Natural killer cell treated with Interleukin-12 subunit alpha and Interleukin-12 subunit beta and Interleukin-15 and Interleukin-18, amount 100 ng/mL, for 72 hours (primary cell): ENCODE measurements at regions not wholly inside any gene's neighbourhood (a gene's known extent, or its start where the extent isn't known, plus 50 kb on each side); places are given as distances from the start of the nearest gene placed in this dataset.
"Not testable (repeated sequence)": the region's sequence is repeated elsewhere in the genome, so short reads cannot be mapped to it uniquely, and the experiment has no call there.

Experiments used
- ATAC-seq, 2 donors: fragments of 150-1000 bp; cut with Tn5 transposase in 1 of 2; sonication (Bioruptor Pico), chemical (Tn5 transposase) in 1 of 2; 2 replicates each; pipeline ENCODE4 v1.10.0; 2021
- DNase-seq: peaks from one replicate; pipeline ENCODE4 v3.0.0; 2022; ENCODE audit warnings: low spot score
- H3K27ac Mint-ChIP-seq, 2 donors: 1 replicate in 1 of 2; 2 replicates in 1 of 2; pipeline ENCODE4 v1.8.0; 2022; ENCODE audit warnings: mixed read lengths in 2 of 2, mild to moderate bottlenecking in 1 of 2, moderate library complexity in 1 of 2
- H3K27me3 Mint-ChIP-seq, 2 donors: 1 replicate in 1 of 2; 2 replicates in 1 of 2; pipeline ENCODE4 v1.8.0; 2022; ENCODE audit warnings: mixed read lengths in 2 of 2
- H3K36me3 Mint-ChIP-seq: one replicate; pipeline ENCODE4 v1.8.0; 2022; ENCODE audit warnings: mixed read lengths
- H3K4me1 Mint-ChIP-seq, 2 donors: 1 replicate in 1 of 2; 2 replicates in 1 of 2; pipeline ENCODE4 v1.8.0; 2022; ENCODE audit warnings: low read depth in 2 of 2, mixed read lengths in 2 of 2, mild to moderate bottlenecking in 1 of 2
- H3K4me3 Mint-ChIP-seq: one replicate; pipeline ENCODE4 v1.8.0; 2022; ENCODE audit warnings: mixed read lengths
- H3K9me3 Mint-ChIP-seq: 2 replicates; pipeline ENCODE4 v1.8.0; 2022; ENCODE audit warnings: mixed read lengths

GRCh38 chr6:126888727-126889725 is 229.4 kb upstream of the RSPO3 start:
- Mint-ChIP-seq H3K4me1 (no peaks in the 10 kb centered on the region), H3K4me3 (no peak overlapping the region), H3K9me3 (peaks cover 9% of the 10 kb centered on the region), H3K27me3 (no peaks in the 10 kb centered on the region), H3K36me3 (no peaks in the 10 kb centered on the region), H3K27ac (no peak overlapping the region)
- DNase-seq (no peak), ATAC-seq (no peak)

- no peak for ATAC-seq
- H3K4me3 Mint-ChIP-seq, result no peak overlapping the region
- no peaks in the 10 kb centered on the region for H3K36me3 Mint-ChIP-seq
- H3K4me1 Mint-ChIP-seq, result no peaks in the 10 kb centered on the region
- no peak for DNase-seq
- peaks cover 9% of the 10 kb centered on the region for H3K9me3 Mint-ChIP-seq
- H3K27ac Mint-ChIP-seq, result no peak overlapping the region
- H3K27me3 Mint-ChIP-seq, result no peaks in the 10 kb centered on the region
Observed at GRCh38 chr6:126890055-126890454, 228.4 kb upstream of the RSPO3 start.

- H3K9me3 Mint-ChIP-seq, result peaks cover 9% of the 10 kb centered on the region
- H3K27me3 Mint-ChIP-seq, result no peaks in the 10 kb centered on the region
- ATAC-seq, result no peak
- H3K36me3 Mint-ChIP-seq, result no peaks in the 10 kb centered on the region
- H3K27ac Mint-ChIP-seq, result no peak overlapping the region
- no peak overlapping the region for H3K4me3 Mint-ChIP-seq
- no peaks in the 10 kb centered on the region for H3K4me1 Mint-ChIP-seq
- DNase-seq, result no peak
Observed at GRCh38 chr6:126891158-126891557, 227.3 kb upstream of the RSPO3 start.

GRCh38 chr6:126892869-126893268 is 225.6 kb upstream of the RSPO3 start:
- H3K27ac Mint-ChIP-seq, H3K36me3 Mint-ChIP-seq, ATAC-seq, H3K4me1 Mint-ChIP-seq, DNase-seq, H3K4me3 Mint-ChIP-seq, H3K9me3 Mint-ChIP-seq, H3K27me3 Mint-ChIP-seq: not testable (repeated sequence)

- Mint-ChIP-seq H3K36me3 (no peaks in the 10 kb centered on the region), H3K4me1 (no peaks in the 10 kb centered on the region), H3K27me3 (no peaks in the 10 kb centered on the region), H3K27ac (no peak overlapping the region), H3K4me3 (no peak overlapping the region), H3K9me3 (peaks cover 3% of the 10 kb centered on the region)
- DNase-seq, result no peak
- no peak for ATAC-seq
Observed at GRCh38 chr6:126897758-126898157, 220.7 kb upstream of the RSPO3 start.

- H3K36me3 Mint-ChIP-seq, result no peaks in the 10 kb centered on the region
- no peak overlapping the region for H3K27ac Mint-ChIP-seq
- ATAC-seq, result no peak
Observed at GRCh38 chr6:126904176-126904575, 214.3 kb upstream of the RSPO3 start.

GRCh38 chr6:126905917-126906316 is 212.6 kb upstream of the RSPO3 start:
- peaks cover 3% of the 10 kb centered on the region for H3K9me3 Mint-ChIP-seq
- no peaks in the 10 kb centered on the region for H3K36me3 Mint-ChIP-seq
- DNase-seq (no peak), ATAC-seq (no peak)
- H3K4me3 Mint-ChIP-seq, result no peak overlapping the region
- H3K27me3 Mint-ChIP-seq, result no peaks in the 10 kb centered on the region
- H3K4me1 Mint-ChIP-seq, result no peaks in the 10 kb centered on the region
- no peak overlapping the region for H3K27ac Mint-ChIP-seq

More at GRCh38 chr6:126904176-126904575, 214.3 kb upstream of the RSPO3 start:
- Mint-ChIP-seq H3K4me1 (no peaks in the 10 kb centered on the region), H3K4me3 (no peak overlapping the region), H3K27me3 (no peaks in the 10 kb centered on the region), H3K9me3 (no peaks in the 10 kb centered on the region)
- DNase-seq, result no peak

GRCh38 chr6:126907312-126907711 is 211.2 kb upstream of the RSPO3 start:
- H3K27me3 Mint-ChIP-seq, result no peaks in the 10 kb centered on the region
- H3K9me3 Mint-ChIP-seq, result peaks cover 4% of the 10 kb centered on the region

GRCh38 chr6:126907996-126908395 is 210.5 kb upstream of the RSPO3 start:
- no peak for ATAC-seq
- Mint-ChIP-seq H3K4me1 (no peaks in the 10 kb centered on the region), H3K27me3 (no peaks in the 10 kb centered on the region), H3K4me3 (no peak overlapping the region), H3K9me3 (peaks cover 4% of the 10 kb centered on the region), H3K27ac (no peak overlapping the region), H3K36me3 (no peaks in the 10 kb centered on the region)
- DNase-seq, result no peak

More at GRCh38 chr6:126907312-126907711, 211.2 kb upstream of the RSPO3 start:
- DNase-seq (no peak), ATAC-seq (no peak)
- no peak overlapping the region for H3K4me3 Mint-ChIP-seq
- H3K4me1 Mint-ChIP-seq, result no peaks in the 10 kb centered on the region
- no peaks in the 10 kb centered on the region for H3K36me3 Mint-ChIP-seq
- H3K27ac Mint-ChIP-seq, result no peak overlapping the region

- Mint-ChIP-seq H3K27ac (no peak overlapping the region), H3K4me3 (no peak overlapping the region), H3K36me3 (no peaks in the 10 kb centered on the region), H3K27me3 (no peaks in the 10 kb centered on the region), H3K9me3 (peaks cover 4% of the 10 kb centered on the region), H3K4me1 (no peaks in the 10 kb centered on the region)
- DNase-seq (no peak), ATAC-seq (no peak)
Observed at GRCh38 chr6:126909493-126909892, 209.0 kb upstream of the RSPO3 start.

- no peak overlapping the region for H3K27ac Mint-ChIP-seq
Observed at GRCh38 chr6:126913651-126914050, 204.8 kb upstream of the RSPO3 start.

GRCh38 chr6:126914172-126914571 is 204.3 kb upstream of the RSPO3 start:
- ATAC-seq, result no peak
- Mint-ChIP-seq H3K27ac (no peak overlapping the region), H3K4me1 (no peaks in the 10 kb centered on the region), H3K9me3 (peaks cover 4% of the 10 kb centered on the region), H3K36me3 (no peaks in the 10 kb centered on the region), H3K4me3 (no peak overlapping the region), H3K27me3 (no peaks in the 10 kb centered on the region)
- no peak for DNase-seq

More at GRCh38 chr6:126913651-126914050, 204.8 kb upstream of the RSPO3 start:
- no peaks in the 10 kb centered on the region for H3K27me3 Mint-ChIP-seq
- peaks cover 4% of the 10 kb centered on the region for H3K9me3 Mint-ChIP-seq
- H3K4me3 Mint-ChIP-seq, result no peak overlapping the region
- DNase-seq (no peak), ATAC-seq (no peak)
- no peaks in the 10 kb centered on the region for H3K36me3 Mint-ChIP-seq
- no peaks in the 10 kb centered on the region for H3K4me1 Mint-ChIP-seq

GRCh38 chr6:126914801-126915200 is 203.7 kb upstream of the RSPO3 start:
- H3K27ac Mint-ChIP-seq, result no peak overlapping the region
- no peaks in the 10 kb centered on the region for H3K27me3 Mint-ChIP-seq
- peaks cover 4% of the 10 kb centered on the region for H3K9me3 Mint-ChIP-seq
- DNase-seq (no peak), ATAC-seq (no peak)
- no peak overlapping the region for H3K4me3 Mint-ChIP-seq
- H3K36me3 Mint-ChIP-seq, result no peaks in the 10 kb centered on the region
- H3K4me1 Mint-ChIP-seq, result no peaks in the 10 kb centered on the region

GRCh38 chr6:126919947-126920346 is 198.5 kb upstream of the RSPO3 start:
- ATAC-seq (no peak), DNase-seq (no peak)
- Mint-ChIP-seq H3K27me3 (no peaks in the 10 kb centered on the region), H3K36me3 (no peaks in the 10 kb centered on the region), H3K9me3 (peaks cover 5% of the 10 kb centered on the region), H3K4me3 (no peak overlapping the region), H3K27ac (no peak overlapping the region), H3K4me1 (no peaks in the 10 kb centered on the region)
